ENCODE measurements at regions not wholly inside any gene's neighbourhood (a gene's known extent, or its start where the extent isn't known, plus 50 kb on each side); places are given as distances from the start of the nearest gene placed in this dataset.

DNA sequence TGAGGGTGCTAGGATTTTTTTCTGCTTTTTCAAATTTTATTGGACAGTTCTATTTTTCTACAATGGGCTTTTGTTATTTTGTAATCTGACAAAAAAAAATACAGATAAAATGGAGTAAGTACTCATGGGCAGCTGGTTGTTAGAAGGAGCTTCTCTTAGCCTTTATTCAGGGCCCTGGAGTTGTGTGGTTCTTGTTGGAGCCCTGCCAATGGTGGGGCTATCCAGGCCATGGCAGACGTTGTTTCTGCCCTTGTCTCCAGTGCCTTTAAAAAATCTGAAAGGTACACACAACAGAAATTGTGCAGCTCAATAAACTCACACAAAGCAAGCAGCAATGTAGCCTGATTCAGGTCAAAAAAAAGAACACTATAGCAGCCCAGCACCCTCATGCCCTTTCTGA, 153.5 kb upstream of the GALNT2 start:
- TF ChIP-seq EZH2 (IDR thresholded peaks at IDR 0.05) = no peak
- TF ChIP-seq POLR2AphosphoS5 (IDR thresholded peaks at IDR 0.05; ENCODE audit: borderline replicate concordance, low read depth, low read length) = no peak
- TF ChIP-seq FOXP2 (optimal IDR thresholded peaks at IDR 0.05; ENCODE audit: control extremely low read depth, extremely low read length, insufficient read depth) = no peak
